Epithelial cell of proximal tubule (primary cell): ENCODE measurements at regions not wholly inside any gene's neighbourhood (a gene's known extent, or its start where the extent isn't known, plus 50 kb on each side); places are given as distances from the start of the nearest gene placed in this dataset.
A peak's percentile ranks its signal among the peaks of the same experiment; 100 is the strongest.
"Not testable (repeated sequence)": the region's sequence is repeated elsewhere in the genome, so short reads cannot be mapped to it uniquely, and the experiment has no call there.

Source experiments
- DNase-seq: peaks from one replicate; pipeline ENCODE4 v3.0.0-alpha.2; 2011; ENCODE audit warnings: low read depth
- H3K4me3 ChIP-seq: 2 replicates; pipeline ENCODE4 v1.5.1; 2011; ENCODE audit warnings: low read depth, mild to moderate bottlenecking, low read length
- TF ChIP-seq, protein P1 (sequence below): conservative IDR thresholded peaks from 2 replicates; pipeline ENCODE4 v1.5.1; 2012; ENCODE audit warnings: low read depth, mild to moderate bottlenecking, low read length

DNA sequence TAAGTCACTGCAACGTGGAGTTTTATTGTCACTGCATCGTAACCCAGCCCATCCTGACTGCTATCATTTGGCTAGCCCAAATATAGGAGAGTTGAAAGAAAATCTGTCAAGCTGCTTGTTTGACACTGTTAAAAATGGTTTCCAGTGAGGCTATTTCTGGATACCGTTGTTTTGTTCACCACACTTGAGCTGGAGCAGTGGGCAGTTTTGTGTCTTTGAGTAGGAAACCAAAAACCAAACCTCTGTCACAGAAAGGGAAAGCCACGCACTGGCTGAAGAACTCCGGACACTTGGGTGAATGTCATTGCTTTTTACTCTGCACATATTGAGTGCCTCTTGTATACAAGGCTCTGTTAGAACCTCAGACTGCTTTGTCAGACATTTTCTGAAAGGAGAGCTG, 446.4 kb upstream of the CFAP20DC start:
- no peak for DNase-seq
- TF ChIP-seq, protein P1, sequence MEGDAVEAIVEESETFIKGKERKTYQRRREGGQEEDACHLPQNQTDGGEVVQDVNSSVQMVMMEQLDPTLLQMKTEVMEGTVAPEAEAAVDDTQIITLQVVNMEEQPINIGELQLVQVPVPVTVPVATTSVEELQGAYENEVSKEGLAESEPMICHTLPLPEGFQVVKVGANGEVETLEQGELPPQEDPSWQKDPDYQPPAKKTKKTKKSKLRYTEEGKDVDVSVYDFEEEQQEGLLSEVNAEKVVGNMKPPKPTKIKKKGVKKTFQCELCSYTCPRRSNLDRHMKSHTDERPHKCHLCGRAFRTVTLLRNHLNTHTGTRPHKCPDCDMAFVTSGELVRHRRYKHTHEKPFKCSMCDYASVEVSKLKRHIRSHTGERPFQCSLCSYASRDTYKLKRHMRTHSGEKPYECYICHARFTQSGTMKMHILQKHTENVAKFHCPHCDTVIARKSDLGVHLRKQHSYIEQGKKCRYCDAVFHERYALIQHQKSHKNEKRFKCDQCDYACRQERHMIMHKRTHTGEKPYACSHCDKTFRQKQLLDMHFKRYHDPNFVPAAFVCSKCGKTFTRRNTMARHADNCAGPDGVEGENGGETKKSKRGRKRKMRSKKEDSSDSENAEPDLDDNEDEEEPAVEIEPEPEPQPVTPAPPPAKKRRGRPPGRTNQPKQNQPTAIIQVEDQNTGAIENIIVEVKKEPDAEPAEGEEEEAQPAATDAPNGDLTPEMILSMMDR: no peak
- H3K4me3 ChIP-seq: no peak overlapping the region

- H3K4me3 ChIP-seq, DNase-seq: not testable (repeated sequence)
These were observed 445.1 kb upstream of the CFAP20DC start for GRCh38 chr3:59494969-59495368.

- TF ChIP-seq, protein P1: no peak
- DNase-seq: no peak
- no peak overlapping the region for H3K4me3 ChIP-seq
These were observed 436.7 kb upstream of the CFAP20DC start for GRCh38 chr3:59486520-59486919.

GRCh38 chr3:59483191-59483590, 433.4 kb upstream of the CFAP20DC start:
- no peak for DNase-seq
- TF ChIP-seq, protein P1: no peak
- H3K4me3 ChIP-seq: no peak overlapping the region

DNA sequence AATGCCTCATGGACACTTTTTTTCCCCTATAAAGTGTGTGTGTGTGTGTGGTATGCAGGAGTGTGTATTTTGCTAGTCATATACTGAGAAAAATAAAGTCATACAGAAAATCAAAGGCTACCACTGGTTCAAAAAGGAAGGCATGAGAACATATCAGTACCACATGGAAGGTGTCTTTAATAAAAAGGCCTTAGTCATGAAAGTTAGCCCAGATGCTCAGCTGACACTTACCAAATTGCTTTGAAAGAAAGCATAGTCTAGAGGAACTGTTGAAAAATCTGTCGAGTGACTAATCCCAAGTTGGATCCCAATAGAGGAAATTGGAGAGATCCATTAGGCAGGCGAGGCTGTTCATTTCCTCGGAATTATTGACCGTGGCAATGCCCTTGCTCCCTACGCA, 432.9 kb upstream of the CFAP20DC start:
- no peak for DNase-seq
- no peak overlapping the region for H3K4me3 ChIP-seq
- TF ChIP-seq, protein P1: no peak

- no peak for DNase-seq
- no peak overlapping the region for H3K4me3 ChIP-seq
- TF ChIP-seq, protein P1: no peak
These were observed 432.1 kb upstream of the CFAP20DC start for GRCh38 chr3:59481776-59482400.

DNA sequence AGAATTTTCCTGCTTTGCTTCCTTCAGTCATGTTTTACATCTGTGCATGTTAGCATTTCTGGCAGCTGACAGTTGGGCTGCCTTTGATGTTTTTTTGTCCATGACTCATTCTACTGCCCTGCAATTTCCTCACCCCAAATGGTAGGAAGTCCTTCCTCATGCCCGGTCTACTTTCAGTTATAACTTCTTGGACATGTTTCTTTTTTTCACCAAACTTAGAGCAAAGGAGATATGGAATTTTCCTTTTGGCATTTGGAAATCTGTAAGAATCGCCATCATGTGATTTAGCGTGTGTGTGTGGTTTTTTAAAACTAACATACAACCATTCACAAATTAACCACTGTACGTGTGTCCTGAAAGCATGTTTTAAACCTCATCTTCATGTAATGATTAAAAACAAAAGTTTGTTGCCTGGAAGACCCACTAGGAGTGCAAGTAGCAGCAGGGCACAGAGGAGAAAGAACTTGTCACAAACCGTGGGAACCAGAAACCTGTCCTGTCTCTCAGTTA, 430.7 kb upstream of the CFAP20DC start:
- peak; percentile 43 for DNase-seq
- TF ChIP-seq, protein P1: no peak
- no peak overlapping the region for H3K4me3 ChIP-seq
